CD4-positive, alpha-beta T cell treated with Interleukin-6 at 100 ng/mL for 8 hours (primary cell): ENCODE measurements at regions not wholly inside any gene's neighbourhood (a gene's known extent, or its start where the extent isn't known, plus 50 kb on each side); places are given as distances from the start of the nearest gene placed in this dataset.

Experiments used
- DNase-seq: peaks from one replicate; pipeline ENCODE4 v3.0.0-alpha.2; 2020; ENCODE audit warnings: mixed read lengths, low spot score

- DNase-seq: no peak
These were observed 464.5 kb upstream of the SETBP1 start for GRCh38 chr18:44216169-44216568.

DNA sequence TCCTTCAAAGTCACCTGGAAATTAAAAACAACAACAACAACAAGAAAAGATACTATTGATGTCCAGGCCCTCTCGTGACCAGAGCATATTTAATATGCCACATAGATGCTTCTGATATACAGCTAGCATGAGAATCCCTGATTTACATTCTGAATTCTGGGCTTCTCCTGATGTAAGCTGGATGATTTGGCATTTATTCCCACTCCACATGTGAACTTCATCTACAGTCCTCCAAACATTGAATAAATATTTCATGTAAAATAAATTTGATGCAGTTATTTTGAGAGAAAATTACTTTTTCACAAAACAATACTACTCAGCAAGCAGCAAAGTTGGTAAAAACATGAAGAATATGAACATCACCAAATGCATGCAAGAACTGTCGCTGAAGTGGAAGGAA lies 453.2 kb upstream of the SETBP1 start:
- no peak for DNase-seq

DNA sequence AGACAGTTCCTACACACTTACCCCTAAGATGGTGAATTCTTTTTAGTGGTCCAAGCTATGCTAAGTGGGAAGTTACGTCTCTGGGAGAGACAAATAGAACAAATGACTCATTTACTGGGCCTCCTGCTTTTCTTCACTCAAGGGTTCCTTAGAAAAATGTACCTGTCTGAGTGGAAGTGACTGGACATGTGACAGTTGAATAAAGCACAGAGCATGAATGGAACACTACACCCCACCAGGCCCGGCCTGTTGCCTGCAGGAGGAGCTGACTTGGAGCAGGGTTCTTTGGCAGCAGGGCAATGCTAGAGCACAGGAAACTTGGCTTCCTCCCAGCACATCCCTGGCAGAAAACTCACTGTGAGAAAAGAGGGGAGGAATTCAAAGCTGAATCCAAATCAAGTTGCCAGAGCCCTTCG lies 451.0 kb upstream of the SETBP1 start:
- DNase-seq: no peak

GRCh38 chr18:44231936-44232335 lies 448.8 kb upstream of the SETBP1 start:
- no peak for DNase-seq

DNA sequence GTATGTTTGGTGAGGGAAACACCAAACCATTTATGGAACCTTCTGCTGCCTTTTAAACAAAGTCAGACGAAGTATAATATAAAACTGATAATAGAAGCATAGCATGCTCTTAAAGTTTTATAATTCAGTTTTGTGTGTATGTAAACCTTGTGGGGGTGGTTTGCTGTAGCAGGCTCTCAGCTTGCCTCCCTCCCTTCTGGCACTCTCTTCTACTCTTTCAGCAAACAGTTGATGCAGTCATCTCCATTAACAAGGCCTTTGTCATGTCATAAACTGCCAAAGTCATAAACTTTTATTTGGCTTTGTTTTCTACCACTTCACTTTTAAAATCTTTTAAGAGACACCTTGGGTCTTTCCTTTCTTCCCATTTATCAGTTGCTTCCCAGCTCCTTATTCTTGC lies 448.2 kb upstream of the SETBP1 start:
- no peak for DNase-seq

GRCh38 chr18:44238454-44238853 lies 442.2 kb upstream of the SETBP1 start:
- no peak for DNase-seq

GRCh38 chr18:44238911-44239310 lies 441.8 kb upstream of the SETBP1 start:
- no peak for DNase-seq

DNA sequence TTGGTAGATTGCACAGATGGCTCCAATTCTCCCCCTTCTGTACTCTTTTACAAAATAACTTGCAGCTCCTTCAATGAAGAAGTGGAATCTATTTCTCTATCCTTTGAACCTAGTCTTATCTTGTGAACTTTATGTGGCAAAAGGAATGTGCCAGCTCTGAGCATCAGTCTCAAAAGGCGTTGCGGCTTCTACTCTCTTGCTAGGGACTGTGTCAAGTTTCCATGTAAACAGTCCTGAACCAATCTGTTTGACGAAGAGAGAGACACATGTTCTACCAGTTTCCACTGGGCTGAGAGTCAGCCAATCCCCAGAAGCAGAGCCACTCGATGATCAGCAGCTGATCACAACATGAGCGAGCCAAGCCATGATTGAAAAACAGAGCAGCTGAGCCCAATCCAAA lies 439.7 kb upstream of the SETBP1 start:
- no peak for DNase-seq

GRCh38 chr18:44245019-44245418 lies 435.7 kb upstream of the SETBP1 start:
- DNase-seq: no peak

DNA sequence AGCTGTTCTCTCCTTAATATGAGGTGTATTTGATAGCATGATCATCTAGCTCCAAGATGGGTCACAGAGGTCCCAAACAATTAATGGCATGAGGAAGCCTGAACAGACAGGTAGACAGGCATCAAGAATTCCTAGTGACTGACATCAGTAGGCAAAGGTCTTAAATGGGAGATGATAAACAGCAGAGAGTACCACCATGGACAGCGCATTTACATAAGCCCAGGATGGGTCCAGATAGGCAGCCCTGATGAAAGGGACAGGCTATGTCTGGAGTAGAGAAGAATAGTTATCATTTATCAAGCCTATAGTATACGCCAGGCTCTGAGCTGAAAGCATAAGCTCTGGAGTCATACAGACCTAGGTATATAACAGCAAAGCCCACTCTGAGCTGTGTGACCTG lies 434.7 kb upstream of the SETBP1 start:
- no peak for DNase-seq

DNA sequence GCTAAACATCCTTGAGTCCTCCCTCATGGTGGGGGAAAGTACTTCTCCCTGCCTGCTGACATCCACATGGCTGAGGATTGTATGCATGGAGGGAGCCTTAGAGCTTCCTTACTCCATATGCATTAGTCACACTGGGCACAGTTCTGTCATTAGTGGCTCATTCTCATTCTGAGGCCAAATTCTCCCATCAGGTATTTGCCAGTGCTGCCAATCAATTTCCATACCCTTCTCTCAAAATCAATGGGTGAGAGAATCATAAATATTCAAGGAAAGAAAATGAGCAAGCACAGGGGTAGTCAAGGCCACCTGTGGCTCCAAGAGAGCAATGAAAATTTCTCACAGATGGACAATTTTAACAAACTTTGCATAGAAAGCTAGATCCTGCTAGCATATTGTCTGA lies 422.6 kb upstream of the SETBP1 start:
- no peak for DNase-seq

DNA sequence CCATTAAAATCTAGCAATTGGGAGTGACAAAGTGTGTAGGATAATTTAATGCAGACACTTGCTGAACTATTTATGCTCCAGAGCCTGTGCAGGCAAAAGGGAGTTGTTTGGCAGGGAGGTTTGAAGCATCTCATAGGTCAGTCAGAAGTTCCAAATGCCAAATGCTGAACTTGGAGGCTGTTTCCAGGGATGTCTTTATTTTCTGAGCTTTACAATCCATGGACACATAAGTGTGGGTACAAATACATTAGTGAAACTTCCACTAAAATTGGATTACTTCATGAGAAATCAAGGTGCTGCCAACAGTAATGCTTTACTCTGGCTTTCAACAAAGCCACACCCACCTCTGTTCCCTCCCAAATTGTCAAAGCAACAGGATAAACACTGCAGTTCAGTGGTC lies 422.1 kb upstream of the SETBP1 start:
- DNase-seq: no peak

- DNase-seq: no peak
These were observed 421.1 kb upstream of the SETBP1 start for GRCh38 chr18:44259610-44260009.

DNA sequence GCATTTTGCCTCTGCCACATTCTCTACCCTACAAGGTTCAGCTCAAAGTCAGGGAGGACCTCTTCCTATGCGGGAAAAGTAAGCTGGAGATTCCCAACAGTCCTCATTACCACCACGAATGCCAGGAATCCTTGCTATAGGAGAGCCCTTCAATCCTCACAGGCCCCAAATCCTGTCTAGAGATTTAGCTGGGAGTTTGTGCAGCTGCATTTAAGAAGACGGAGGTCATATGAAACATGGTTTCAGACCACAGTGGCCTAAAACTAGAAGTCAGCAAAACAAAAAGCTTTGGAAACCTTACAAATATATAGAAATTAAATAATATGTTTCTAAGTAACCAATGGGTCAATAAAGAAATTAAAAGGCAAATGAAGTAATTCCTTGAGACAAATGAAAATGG lies 415.3 kb upstream of the SETBP1 start:
- DNase-seq: no peak

GRCh38 chr18:44273298-44273697 lies 407.4 kb upstream of the SETBP1 start:
- no peak for DNase-seq

DNA sequence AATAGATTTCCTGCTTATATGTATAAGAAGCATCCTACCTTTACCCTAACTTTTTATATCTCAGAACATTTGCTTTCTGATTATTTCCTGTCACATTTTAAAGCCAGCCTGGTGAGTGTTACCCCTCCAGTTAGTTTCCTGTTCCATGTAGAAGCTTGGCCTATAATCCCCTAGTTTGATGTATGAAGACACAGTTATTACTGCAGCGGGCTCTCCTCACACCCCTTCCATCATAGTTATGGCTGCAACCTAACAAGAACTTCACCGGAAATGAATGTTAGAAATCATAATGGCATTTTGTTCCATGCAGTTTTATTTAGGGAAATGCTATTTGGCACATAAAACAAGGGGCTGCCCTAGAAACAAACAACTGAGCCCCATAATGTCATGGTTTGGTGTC lies 400.2 kb upstream of the SETBP1 start:
- DNase-seq: no peak

DNA sequence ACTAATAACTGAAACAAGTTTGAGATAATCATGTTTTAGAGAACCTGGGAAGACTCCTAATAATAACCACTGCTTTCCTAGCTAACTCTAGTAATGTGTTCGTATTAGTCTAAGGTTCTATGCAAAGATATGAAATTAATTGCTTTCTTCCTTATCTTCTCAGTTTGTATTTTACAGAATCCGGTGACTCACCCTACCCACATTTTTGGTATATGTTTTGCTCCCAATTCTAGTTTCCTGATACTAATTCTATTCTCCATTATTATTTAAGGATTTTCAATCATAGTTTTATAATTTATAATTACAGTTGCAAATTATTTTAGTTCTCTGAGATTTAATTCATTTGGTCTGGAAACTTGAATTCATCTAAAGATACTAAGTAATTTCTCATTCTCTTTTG lies 394.6 kb upstream of the SETBP1 start:
- DNase-seq: no peak

GRCh38 chr18:44290366-44290977 lies 390.2 kb upstream of the SETBP1 start:
- DNase-seq: no peak

- no peak for DNase-seq
These were observed 382.1 kb upstream of the SETBP1 start for GRCh38 chr18:44298566-44298965.

DNA sequence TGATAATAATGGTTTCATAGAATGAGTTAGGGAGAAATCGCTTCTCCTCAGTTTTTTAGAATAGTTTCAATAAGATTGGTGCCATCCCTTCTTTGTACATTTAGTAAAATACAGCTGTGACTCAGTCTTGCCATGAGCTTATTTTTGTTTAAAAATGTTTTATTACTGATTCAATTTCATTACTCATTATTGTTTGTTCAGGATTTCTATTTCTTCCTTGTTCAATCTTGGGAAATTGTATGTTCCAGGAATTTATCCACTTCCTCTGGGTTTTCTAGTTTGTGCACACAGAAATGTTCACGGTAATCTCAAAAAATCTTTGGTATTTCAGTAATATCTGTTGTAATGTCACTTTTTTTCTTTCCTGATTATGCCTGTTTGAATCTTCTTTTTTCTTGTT lies 371.5 kb upstream of the SETBP1 start:
- DNase-seq: no peak

- DNase-seq: no peak
These were observed 359.8 kb upstream of the SETBP1 start for GRCh38 chr18:44320619-44321460.

GRCh38 chr18:44321868-44322590 lies 358.7 kb upstream of the SETBP1 start:
- no peak for DNase-seq

DNA sequence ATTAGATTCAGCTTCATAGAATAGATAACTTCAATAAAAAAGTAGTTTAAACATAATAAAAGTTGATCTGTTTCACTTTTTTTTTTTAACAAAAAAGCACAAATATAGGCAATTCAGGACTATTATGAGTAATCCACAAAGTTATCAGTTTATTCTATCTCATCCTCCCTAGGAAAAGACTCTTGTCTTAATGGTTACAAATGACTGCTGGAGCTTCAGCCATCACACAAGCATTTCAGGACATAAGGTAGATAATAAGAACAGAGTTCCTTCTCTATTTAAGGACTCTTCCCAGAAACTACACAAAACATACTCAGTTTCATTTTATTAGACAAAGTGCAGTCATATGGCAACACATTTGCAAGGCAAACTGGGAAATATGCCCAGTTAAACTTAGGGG lies 357.6 kb upstream of the SETBP1 start:
- no peak for DNase-seq
